ENCODE measurements at regions not wholly inside any gene's neighbourhood (a gene's known extent, or its start where the extent isn't known, plus 50 kb on each side); places are given as distances from the start of the nearest gene placed in this dataset.

DNA sequence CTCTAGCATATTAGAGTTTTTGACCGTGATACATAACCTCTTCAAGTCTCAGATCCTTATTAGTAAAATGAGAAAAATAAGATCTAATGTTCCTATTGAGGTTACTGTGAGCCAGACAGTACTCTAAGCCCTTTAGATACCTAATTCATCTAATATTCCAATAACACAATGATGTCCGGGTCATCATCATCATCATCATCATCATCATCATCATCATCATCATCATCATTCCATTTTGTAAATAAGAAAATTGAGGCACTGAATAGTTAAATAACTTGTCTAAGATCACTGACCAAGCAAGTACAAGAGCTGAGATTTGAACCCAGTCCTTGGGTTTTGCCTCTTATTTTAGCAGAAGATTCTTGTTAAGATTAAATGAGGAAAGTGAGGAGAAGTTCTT lies 643.0 kb downstream of the HDGFL1 start:
- no peak for DNase-seq (ENCODE audit: unreplicated experiment)
- ChIA-PET POLR2A (no interaction called here), CTCF (no interaction called here)
- Mint-ChIP-seq H3K27me3 (ENCODE audit: insufficient read depth, unreplicated experiment) (no peaks in the 10 kb centered on the region), H3K4me1 (ENCODE audit: insufficient read depth, unreplicated experiment) (peaks cover 5% of the 10 kb centered on the region), H3K36me3 (ENCODE audit: insufficient read depth, unreplicated experiment) (no peaks in the 10 kb centered on the region), H3K27ac (ENCODE audit: low read depth, unreplicated experiment) (no peak overlapping the region), H3K9me3 (ENCODE audit: unreplicated experiment) (peaks cover 23% of the 10 kb centered on the region), H3K4me3 (ENCODE audit: unreplicated experiment) (no peak overlapping the region)
- BruUV-seq (replicated peaks), result no TSS peak
- intact Hi-C loops (cut with micrococcal nuclease), result no loop called here
- TF ChIP-seq, protein P1, sequence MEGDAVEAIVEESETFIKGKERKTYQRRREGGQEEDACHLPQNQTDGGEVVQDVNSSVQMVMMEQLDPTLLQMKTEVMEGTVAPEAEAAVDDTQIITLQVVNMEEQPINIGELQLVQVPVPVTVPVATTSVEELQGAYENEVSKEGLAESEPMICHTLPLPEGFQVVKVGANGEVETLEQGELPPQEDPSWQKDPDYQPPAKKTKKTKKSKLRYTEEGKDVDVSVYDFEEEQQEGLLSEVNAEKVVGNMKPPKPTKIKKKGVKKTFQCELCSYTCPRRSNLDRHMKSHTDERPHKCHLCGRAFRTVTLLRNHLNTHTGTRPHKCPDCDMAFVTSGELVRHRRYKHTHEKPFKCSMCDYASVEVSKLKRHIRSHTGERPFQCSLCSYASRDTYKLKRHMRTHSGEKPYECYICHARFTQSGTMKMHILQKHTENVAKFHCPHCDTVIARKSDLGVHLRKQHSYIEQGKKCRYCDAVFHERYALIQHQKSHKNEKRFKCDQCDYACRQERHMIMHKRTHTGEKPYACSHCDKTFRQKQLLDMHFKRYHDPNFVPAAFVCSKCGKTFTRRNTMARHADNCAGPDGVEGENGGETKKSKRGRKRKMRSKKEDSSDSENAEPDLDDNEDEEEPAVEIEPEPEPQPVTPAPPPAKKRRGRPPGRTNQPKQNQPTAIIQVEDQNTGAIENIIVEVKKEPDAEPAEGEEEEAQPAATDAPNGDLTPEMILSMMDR (IDR thresholded peaks at IDR 0.05; ENCODE audit: unreplicated experiment), result no peak

DNA sequence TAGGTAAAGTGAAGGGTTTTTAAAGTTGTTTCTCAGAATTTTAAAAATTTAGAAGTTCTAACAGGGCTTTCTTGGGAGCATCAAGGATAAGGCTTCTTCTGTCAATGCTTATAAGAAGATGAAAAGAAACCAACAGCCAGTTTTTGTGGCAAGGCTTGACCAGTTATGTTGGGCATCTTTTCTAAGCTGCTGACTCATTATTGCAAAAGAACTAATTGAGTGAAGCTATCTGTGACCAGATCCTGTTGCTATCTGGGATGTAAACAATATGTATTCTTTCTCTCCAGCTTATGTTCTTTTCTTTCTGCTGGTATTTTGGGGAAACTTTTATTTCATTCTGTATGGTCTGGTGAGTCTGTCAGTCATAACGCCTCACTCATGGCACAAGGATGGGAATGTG lies 643.8 kb downstream of the HDGFL1 start:
- ChIA-PET POLR2A (no interaction called here), CTCF (no interaction called here)
- BruUV-seq (replicated peaks), result no TSS peak
- Mint-ChIP-seq H3K4me3 (ENCODE audit: unreplicated experiment) (no peak overlapping the region), H3K27ac (ENCODE audit: low read depth, unreplicated experiment) (no peak overlapping the region), H3K27me3 (ENCODE audit: insufficient read depth, unreplicated experiment) (no peaks in the 10 kb centered on the region), H3K36me3 (ENCODE audit: insufficient read depth, unreplicated experiment) (no peaks in the 10 kb centered on the region), H3K9me3 (ENCODE audit: unreplicated experiment) (peaks cover 21% of the 10 kb centered on the region), H3K4me1 (ENCODE audit: insufficient read depth, unreplicated experiment) (peaks cover 5% of the 10 kb centered on the region)
- DNase-seq (ENCODE audit: unreplicated experiment), result peak; percentile 43
- TF ChIP-seq, protein P1 (IDR thresholded peaks at IDR 0.05; ENCODE audit: unreplicated experiment), result no peak
- intact Hi-C loops (cut with micrococcal nuclease), result no loop called here

DNA sequence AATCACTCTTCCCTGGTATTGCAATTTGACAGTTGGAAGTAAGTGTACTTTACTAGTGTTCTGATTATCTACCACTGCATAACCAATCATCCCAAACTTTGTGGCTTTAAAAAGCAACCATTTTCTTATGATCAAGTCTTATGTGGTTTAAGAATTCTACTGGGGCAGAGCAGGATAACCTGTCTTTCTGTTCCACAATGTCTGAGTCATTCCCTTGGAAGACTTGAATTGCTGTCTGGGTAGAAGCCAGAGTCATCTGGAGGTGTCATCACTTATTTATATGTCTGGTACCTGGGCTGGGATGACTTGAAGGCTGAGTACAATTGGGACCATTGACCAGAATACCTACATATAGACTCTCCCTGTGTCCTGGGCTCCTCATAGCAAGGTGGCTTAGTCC lies 644.3 kb downstream of the HDGFL1 start:
- no TSS peak for BruUV-seq (replicated peaks)
- H3K27me3 Mint-ChIP-seq (ENCODE audit: insufficient read depth, unreplicated experiment), result no peaks in the 10 kb centered on the region
- POLR2A ChIA-PET, result no interaction called here
- H3K4me3 Mint-ChIP-seq (ENCODE audit: unreplicated experiment), result no peak overlapping the region
- DNase-seq (ENCODE audit: unreplicated experiment), result peak; percentile 29
- H3K36me3 Mint-ChIP-seq (ENCODE audit: insufficient read depth, unreplicated experiment), result no peaks in the 10 kb centered on the region
- TF ChIP-seq, protein P1 (IDR thresholded peaks at IDR 0.05; ENCODE audit: unreplicated experiment), result no peak
- CTCF ChIA-PET, result no interaction called here
- no peak overlapping the region for H3K27ac Mint-ChIP-seq (ENCODE audit: low read depth, unreplicated experiment)
- peaks cover 5% of the 10 kb centered on the region for H3K4me1 Mint-ChIP-seq (ENCODE audit: insufficient read depth, unreplicated experiment)
- intact Hi-C loops (cut with micrococcal nuclease), result no loop called here
- H3K9me3 Mint-ChIP-seq (ENCODE audit: unreplicated experiment), result peaks cover 17% of the 10 kb centered on the region

DNA sequence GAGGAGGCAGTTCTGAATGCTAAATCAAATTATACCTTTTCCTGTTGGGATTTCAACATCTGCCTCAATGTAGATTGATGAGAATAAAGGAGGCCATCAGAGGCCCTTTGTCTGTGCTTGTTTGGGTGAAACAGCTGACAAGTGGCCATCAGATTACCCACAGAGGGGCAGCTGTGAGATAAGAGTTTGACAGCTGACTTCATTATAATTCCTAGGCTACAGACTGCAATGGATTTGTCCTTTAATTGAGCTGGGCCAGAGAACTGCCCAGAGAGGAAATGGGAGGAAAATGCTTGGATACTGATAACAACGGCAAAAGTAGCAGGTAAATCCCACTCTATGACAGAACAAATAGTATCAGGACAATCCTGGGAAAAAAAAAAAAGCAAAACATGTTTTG lies 649.4 kb downstream of the HDGFL1 start:
- Mint-ChIP-seq H3K27me3 (ENCODE audit: insufficient read depth, unreplicated experiment) (no peaks in the 10 kb centered on the region), H3K27ac (ENCODE audit: low read depth, unreplicated experiment) (no peak overlapping the region), H3K36me3 (ENCODE audit: insufficient read depth, unreplicated experiment) (no peaks in the 10 kb centered on the region), H3K9me3 (ENCODE audit: unreplicated experiment) (no peaks in the 10 kb centered on the region), H3K4me3 (ENCODE audit: unreplicated experiment) (no peak overlapping the region), H3K4me1 (ENCODE audit: insufficient read depth, unreplicated experiment) (peaks cover under 1% of the 10 kb centered on the region)
- no peak for DNase-seq (ENCODE audit: unreplicated experiment)
- TF ChIP-seq, protein P1 (IDR thresholded peaks at IDR 0.05; ENCODE audit: unreplicated experiment), result no peak
- ChIA-PET CTCF (no interaction called here), POLR2A (no interaction called here)
- intact Hi-C loops (cut with micrococcal nuclease), result no loop called here
- no TSS peak for BruUV-seq (replicated peaks)
